T-helper 1 cell (primary cell): ENCODE measurements at regions not wholly inside any gene's neighbourhood (a gene's known extent, or its start where the extent isn't known, plus 50 kb on each side); places are given as distances from the start of the nearest gene placed in this dataset.
"Not testable (repeated sequence)": the region's sequence is repeated elsewhere in the genome, so short reads cannot be mapped to it uniquely, and the experiment has no call there.

Experiments used
- DNase-seq, 5 donors: peaks; one replicate each; pipeline ENCODE4 v3.0.0-alpha.2; 2012 to 2020

DNA sequence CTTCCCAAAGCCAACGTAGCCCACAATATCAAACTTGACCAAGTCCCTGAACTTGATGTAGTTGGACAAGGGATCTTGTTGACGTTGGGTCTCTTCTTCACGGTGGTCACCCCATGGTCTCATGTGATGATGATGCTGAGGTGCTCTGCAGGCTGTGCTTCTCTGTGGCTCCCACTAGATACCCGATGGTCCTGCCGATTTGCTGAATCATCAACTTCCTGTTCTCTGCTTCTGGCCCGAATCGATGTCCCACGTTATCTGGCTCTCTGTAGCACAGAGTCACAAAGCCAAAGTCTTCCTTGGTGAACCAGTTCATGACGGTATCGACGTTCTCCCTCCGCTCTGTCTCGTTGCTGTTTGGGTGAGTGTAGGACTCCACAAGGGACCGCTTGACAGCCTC, 201.0 kb downstream of the ADRA2C start:
- not testable (repeated sequence) for DNase-seq

DNA sequence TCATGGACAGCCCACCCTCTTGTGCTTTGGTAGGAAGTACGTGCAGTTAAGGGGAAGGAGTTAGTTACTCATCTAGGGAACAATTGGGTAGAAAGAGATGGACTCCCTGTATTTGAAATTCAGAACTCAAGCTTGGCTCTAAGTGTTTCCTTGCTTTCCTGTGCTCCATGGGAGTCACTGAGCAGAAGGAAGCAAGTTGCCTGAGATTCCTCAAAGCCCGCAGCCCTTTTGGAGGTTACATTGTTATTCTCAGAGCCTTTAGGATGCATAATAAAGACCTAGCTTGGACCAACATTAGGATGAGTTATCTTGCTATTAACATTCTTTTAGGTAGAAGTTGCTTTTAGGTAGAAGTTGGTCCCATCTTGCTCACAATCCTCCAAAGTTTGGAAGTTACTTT, 206.4 kb downstream of the ADRA2C start:
- not testable (repeated sequence) for DNase-seq

DNA sequence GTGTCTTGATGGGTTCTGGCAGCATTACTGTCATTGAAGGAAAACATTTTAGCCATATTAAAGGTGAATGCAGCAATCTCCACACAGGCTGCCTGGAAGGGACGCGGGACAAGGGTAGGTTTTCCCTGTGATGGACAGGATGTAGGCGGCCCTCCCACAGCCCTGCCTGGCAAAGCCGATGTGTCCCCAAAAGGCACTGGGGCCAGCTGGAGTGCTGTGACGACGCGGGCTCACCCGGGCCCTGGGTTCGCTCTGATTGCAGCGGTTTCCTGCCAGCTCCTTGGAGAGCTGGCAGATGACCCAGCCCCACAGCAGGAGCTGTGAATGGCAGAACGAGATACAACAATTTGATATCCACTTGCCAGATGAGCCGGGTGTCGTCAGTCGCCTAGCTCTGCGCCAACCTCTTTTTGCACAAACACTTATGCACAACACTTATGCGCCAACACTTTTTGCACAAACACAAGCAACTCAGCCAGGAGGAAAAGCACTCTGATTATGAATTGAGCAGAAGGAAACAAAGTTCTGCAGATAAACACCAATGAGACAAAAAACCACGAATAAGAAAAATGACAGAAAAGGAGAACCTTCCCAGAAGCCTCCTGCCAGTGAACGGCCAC, 207.5 kb downstream of the ADRA2C start:
- DNase-seq: not testable (repeated sequence)

DNA sequence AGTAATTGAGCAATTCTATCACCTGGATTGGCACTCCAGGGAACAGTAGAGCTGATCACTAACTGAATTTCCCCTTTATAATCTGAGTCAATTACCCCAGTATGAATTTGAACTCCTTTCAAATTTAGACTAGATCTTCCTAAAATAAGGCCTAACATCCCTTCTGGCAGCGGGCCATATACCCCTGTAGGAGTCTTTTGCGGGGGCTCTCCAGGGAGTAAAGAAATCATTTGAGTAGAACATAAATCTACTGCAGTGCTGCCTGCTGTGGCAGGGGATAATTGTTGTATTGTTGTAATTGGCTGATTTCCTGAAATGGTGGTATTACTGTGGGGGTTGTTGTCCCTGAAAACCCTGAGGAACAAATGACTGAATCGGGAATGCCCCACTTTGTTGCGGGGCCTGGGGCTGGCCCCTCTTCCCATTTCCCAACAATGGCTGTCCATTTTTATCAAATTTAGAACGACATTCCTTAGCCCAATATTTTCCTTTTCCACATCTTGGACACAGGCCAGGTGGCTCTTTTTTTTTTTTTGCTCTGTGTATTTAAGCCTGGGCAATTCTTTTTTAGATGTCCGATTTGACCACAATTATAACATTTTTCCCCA, 217.4 kb downstream of the ADRA2C start:
- not testable (repeated sequence) for DNase-seq

DNA sequence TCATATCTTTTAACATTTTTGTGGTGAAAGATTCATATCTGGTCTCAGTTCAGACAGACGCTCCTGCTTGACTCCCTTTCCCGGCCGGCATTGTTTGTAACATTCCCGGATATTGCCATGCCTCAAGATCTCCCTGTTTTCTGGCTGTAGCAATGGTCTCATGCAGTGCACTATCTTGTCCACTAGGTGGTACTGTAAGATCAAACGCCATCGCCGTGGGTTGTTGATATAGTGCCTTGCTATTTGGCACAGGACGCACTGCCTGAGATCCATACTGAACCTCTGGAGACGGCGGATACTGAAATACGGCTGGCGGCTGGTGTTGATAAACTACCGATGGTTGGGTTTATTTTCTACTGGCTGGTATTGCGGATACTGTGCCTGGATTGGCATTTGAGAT, 218.6 kb downstream of the ADRA2C start:
- not testable (repeated sequence) for DNase-seq

DNA sequence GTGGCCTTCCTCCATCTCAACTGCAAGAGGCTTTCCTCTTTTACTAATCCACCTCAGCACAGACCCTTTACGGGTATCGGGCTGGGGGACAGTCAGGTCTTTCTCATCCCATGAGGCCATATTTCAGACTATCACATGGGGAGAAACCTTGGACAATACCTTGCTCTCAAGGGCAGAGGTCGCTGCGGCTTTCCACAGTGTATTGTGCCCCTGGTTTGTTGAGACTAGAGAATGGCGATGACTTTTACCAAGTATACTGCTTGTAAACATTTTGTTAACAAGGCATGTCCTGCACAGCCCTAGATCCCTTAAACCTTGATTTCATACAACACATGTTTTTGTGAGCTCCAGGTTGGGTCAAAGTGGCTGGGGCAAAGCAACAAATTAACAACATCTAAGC, 220.2 kb downstream of the ADRA2C start:
- DNase-seq: not testable (repeated sequence)

DNA sequence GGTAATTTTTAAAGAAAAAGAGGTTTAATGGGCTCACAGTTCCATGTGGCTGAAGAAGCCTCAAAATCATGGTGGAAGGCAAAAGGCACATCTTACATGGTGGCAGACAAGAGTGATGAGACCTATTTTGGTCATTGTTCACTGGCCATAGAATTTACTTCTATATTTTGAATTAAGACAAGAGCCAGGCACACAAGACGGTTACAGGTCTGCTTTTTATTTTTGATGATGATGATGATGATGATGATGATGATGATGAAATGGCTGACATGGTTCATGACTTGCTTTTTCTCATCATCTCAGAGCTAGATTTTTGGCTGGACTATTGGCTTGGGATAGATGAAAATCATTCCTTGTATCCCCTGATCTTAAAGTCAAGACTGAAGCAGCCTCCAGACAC, 229.3 kb downstream of the OTOP1 start:
- not testable (repeated sequence) for DNase-seq

DNA sequence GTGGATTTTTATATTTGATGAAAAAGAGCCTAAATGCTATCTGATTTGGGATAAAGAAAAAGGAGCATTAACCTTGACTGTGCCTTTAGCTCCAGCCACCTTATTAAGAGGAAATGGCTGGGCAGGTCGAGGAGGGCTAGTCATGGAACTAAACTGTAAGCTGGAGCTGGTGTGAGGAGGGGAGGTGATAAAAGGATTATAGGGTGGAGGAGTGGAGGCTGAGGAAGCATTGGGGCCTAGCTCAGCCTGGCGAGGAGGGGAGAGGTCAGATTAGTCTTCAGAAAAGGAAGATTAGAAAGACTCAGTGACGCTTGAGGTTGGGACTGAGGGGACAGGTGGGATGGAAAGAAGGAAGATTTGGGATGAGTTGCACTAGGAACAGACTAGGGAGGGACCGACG, 222.7 kb downstream of the OTOP1 start:
- not testable (repeated sequence) for DNase-seq

DNA sequence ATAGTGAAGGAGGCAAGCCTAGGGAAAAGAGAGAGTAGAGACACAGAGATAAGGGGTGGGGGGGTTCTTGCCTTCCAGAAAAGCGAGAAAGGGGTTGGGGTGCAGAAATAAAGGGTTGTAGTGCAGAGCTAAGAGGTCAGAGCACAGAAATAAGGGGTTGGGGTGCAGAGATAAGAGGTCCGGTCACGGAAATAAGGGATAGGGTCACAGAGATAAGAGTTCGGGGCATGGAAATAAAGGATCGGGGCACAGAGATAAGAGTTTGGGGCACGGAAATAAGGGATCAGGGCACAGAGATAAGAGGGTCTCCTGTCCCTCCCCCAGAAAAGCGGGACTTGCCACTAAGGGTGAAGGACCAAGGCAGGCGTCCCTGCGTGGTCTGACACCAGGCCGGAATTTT, 222.0 kb downstream of the OTOP1 start:
- not testable (repeated sequence) for DNase-seq

DNA sequence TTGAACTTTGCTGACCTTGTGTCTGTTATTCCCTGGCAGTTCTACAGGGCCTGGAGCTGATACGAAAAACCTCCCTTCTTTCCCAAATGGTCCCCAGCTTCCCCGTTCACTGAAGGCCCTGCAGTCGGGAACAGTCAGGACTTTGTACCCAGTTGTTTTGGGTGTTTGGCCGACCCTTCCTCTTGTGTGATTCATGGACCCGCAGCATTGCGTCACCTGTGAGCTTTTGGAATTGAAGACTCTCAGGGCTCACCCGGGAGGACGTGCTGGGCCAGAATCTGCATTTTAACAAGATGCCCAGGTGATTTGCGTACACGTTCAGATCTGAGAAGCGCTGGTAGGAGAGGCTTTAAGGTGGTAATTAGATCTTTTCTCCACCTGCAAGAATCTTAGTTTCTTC, 220.4 kb downstream of the OTOP1 start:
- DNase-seq: not testable (repeated sequence)

DNA sequence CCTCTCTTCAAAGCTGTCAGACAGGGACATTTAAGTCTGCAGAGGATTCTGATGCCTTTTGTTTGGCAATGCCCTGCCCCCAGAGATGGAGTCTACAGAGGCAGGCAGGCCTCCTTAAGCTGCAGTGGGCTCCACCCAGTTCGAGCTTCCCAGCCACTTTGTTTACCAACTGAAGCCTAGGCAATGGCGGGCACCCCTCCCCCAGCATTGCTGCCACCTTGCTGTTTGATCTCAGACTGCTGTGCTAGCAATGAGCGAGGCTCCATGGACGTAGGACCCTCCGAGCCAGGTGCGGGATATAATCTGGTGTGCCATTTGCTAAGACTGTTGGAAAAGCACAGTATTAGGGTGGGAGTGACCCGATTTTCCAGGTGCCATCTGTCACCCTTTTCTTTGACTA, 207.7 kb downstream of the OTOP1 start:
- DNase-seq: not testable (repeated sequence)

DNA sequence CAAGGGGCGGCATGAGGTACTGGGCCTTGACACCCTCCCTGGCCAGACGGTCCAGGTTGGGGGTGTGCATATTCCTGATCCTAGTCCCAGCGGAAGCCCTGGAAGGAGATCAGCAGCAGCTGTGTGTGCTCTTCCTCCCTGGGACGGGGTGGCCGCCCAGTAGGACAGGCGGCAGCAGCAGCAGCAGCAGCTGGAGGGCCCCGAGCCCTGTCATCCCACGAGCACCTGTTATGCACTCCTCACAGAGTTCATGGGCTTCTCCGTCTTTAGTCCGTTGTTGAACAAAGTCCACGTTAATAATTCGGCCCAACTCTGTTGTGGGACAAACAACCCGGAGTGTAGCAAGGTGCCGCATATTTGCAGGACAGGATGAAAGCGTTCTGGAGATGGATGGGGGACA, 205.6 kb downstream of the OTOP1 start:
- DNase-seq: not testable (repeated sequence)

DNA sequence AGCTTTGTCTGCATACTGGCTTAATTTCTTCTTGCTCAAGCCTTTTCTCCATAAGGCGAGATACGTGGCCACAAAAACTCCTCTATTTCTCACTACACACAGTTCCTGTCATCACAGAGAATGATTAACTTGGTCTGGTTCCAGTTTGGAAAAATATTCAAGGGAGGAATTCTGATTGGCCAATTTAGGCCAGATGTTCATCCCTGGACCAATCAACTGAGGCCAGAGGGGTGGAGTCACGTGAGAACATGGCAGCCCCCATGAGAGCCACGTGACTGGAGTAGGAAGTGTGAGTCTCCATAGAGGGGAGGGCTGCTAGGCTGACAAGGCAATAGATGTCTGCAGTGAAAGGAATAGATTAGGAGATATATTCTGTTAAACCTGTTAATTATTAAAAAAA, 200.0 kb downstream of the OTOP1 start:
- DNase-seq: not testable (repeated sequence)

DNA sequence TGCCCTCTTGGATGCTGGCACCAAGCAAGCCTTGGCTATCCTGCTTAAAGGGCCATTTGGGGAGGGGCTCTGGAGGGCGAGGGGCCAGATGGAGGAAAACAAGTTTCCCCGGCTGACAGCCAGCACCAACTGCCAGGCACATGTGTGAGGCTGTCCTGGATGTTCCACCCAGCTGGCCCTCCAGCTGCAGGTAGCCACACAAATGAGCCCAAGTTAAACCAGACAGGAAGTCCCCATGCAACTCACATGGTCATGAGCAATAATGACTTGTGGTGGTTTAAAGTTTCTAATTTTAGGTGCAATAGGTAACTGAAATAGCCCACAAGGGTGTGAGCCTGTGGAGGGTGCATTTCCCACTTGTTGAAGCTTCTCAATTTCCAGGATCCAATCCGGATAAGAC, 198.0 kb downstream of the OTOP1 start:
- not testable (repeated sequence) for DNase-seq

DNA sequence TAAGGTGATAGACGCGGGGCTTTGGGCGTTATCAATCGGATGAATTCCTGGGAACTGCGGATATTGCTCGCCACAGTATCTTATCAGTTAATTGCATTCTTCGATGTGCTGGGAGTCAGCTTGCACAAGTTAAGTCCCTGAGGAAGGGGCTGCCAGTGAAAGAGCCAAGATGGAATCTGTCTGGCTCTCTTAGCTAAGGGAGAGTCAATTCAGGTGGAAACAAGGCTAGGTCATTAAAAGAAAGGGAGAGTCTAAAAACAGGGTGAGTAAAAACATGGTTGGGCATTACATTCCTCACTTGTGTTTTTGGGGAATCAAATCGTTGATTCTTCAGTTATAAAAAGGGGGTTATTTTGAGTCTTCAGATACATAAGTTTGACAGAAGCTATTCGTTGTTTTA, 196.2 kb downstream of the OTOP1 start:
- DNase-seq: not testable (repeated sequence)

DNA sequence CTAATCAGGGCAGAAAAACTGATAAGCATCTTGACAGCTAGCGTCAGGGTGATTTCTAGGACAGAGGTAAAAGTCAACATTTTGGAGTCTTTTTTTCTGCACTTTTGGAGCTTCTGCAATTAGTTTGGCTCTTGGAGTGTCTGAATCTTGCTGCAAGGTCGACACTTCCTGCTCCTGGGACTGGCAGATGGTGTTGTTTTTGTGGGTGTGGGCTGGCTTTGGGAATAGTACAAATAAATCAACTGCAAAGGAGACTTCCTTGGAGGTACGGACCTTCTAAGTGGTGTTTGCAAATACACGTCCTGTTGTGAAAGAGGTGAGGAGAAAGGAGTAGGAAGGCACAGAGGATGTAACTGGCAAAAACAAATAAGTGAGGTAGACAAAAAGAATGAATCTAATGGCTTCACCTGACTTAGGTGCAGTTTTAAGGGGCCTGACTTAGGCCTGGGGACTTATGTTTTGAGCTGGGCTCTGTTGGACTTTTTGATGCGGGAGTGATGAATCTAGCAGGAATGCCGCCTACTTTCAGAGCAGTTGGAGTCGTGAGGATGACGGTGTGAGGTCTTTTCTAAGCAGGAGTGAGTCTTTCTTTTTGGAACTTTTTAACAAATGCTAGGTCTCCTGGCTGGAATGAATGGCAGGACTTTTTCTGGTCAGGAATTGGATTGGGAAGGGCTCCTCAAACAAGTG, 195.1 kb downstream of the OTOP1 start:
- not testable (repeated sequence) for DNase-seq

DNA sequence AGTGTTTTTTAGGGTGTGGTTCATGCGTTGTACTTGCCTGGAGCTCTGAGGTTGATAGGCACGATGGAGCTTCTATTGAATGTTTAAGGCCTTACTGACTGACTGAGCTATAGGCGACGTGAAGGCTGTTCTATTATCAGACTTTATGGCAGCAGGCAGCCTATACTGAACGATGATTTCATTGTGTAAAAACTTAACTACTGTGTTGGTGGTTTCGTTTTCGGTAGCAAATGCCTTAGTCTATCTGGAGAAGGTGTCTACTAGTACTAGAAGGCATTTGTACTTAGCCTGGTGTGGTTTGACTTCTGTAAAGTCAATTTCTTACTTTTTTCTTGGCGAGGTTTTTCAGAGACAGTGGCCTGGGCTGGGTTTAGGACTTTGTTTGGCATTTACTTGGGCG, 194.4 kb downstream of the OTOP1 start:
- DNase-seq: not testable (repeated sequence)

DNA sequence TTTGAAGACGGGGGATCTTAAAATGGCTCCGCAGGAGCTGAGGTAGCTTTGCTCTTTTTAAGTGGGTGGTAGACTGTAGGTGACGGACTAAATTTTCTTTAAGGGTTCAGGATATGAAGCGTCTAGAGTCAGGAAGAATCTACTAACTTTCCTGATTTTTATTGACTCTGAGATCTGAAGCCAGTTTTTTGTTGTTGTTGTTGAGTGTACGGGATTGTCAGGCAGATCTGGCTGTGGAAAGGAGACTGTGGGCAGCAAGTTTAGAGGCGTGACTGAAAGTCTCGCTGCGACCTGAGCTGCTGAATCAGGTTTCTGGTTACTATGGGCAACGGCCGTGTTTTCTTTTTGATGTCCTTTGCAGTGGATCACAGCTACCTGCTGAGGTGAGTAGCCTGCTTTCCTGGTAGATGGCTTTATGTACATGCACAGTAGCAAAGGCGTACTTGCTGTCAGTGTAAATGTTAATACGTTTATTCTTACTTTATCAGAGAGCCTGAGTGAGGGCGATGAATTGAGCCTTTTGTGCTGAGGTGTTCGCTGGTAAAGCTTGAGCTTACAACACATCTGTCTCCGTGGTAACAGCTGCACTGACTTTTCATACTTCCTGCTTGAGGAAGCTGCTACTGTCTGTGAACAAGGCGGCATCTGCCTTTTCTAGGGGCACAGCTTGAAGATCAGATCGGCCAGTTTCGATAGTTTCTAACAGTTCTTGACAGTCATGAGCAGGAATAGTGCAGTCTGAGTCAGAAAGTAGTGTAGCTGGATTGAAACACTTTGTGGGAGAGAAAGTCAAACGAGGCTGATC, 193.7 kb downstream of the OTOP1 start:
- peak in 1 of 5 donors; percentile 13 for DNase-seq

DNA sequence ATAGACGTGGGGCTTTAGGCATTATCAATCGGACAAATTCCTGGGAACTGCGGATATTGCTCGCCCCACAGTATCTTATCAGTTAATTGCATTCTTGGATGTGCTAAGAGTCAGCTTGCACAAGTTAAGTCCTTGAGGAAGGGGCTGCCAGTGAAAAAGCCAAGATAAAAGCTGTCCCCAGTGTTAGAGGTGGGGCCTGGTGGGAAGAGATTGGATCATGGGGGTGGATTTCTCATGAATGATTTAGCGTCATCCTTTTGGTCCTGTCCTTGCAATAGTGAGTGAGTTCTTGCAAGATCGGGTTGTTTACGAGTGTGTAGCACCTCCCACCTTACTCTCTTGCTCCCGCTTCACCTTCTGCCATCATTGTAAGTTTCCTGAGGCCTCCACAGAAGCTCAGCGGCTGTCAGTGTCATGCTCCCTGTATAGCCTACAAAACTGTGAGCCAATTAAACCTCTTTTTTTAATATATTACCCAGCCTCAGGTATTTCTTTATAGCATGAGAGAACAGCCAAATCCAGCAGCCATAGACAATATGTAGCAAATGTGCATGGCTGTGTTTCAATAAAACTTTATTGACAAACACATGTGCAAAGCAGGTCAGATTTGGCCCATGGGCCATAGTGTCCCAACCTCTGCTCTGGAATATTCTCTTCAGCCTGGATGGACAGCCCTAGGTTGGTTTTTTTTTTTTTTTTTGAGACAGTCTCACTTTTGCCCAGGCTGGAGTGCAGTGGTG, 189.2 kb downstream of the OTOP1 start:
- DNase-seq: not testable (repeated sequence)

DNA sequence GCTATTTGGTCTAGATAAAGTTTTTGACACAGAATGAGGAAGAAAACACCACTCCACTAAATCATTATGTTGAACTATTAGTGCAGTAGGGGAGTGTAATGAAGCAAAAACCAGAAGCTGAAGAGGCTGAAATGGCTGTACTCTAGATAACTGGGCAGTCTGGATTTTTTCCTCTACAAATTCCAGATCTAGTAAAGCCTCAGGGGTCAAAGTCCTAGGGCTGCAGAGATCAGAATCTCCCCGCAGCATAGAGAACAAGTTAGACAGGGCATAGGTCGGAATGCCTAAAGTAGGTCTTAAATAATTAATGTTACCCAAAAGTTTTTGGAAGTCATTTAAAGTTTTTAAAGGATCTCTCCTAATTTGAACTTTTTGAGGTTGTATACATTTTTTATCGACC, 180.9 kb downstream of the OTOP1 start:
- DNase-seq: not testable (repeated sequence)

DNA sequence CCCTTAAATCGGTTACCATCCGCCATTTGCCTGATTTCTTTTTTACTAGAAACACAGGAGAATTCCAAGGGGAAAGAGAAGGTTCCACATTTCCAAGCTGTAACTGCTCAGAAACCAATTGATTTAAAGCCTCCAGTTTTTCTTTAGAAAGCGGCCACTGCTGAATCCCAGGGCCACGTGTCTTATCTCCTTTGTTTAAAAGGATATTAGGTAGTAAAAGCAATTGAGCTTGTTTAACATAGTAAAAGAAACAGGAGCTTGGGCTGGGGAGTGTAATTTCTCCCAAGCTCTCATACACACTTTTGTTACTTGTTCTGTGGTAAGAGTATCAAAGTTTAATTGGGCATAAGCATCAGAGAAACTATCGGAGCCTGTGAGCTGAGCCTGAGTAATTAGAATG, 180.0 kb downstream of the OTOP1 start:
- DNase-seq: not testable (repeated sequence)

DNA sequence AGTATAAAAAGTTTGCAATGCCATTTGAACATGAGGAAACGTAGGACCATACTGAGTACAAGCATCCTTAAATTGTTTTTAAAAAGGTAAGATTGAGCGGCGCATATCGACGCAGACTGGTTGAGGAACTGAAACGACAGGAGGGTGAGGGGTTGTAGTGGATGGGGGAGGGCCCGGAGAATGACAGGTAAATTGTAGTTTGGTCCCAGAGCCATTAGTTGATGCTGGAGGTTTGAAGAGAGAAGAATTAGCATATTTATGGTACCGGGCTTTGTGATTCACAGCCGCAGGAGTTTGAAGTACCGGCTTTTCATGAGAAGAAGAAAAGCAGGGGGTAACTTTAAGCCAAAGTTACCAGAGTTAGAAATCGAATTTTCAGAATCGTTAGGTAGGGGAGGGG, 179.5 kb downstream of the OTOP1 start:
- not testable (repeated sequence) for DNase-seq
